Right renal pelvis (tissue), 4 donors: ENCODE measurements at regions not wholly inside any gene's neighbourhood (a gene's known extent, or its start where the extent isn't known, plus 50 kb on each side); places are given as distances from the start of the nearest gene placed in this dataset.

Experiments used
- DNase-seq, 4 donors: peaks; one replicate each; pipeline ENCODE4 v3.0.0-alpha.2; 2013; ENCODE audit warnings: low read depth in 4 of 4, low spot score in 3 of 4, missing footprints in 1 of 4

- no peak for DNase-seq
Measured at GRCh38 chr1:80894921-80895320, 905.8 kb upstream of the ADGRL2 start.

- no peak for DNase-seq
Measured at GRCh38 chr1:80893115-80893514, 907.6 kb upstream of the ADGRL2 start.

GRCh38 chr1:80892539-80892938 is 908.2 kb upstream of the ADGRL2 start:
- no peak for DNase-seq

- no peak for DNase-seq
Measured at GRCh38 chr1:80891871-80892270, 908.9 kb upstream of the ADGRL2 start.

GRCh38 chr1:80882553-80882952 is 918.2 kb upstream of the ADGRL2 start:
- DNase-seq, result no peak

- no peak for DNase-seq
Measured at GRCh38 chr1:80878343-80878742, 922.4 kb upstream of the ADGRL2 start.

GRCh38 chr1:80876035-80876434 is 924.7 kb upstream of the ADGRL2 start:
- DNase-seq, result no peak

- no peak for DNase-seq
Measured at GRCh38 chr1:80869299-80869698, 931.4 kb upstream of the ADGRL2 start.

- DNase-seq, result no peak
Measured at GRCh38 chr1:80847904-80848303, 952.8 kb upstream of the ADGRL2 start.

GRCh38 chr1:80846966-80847365 is 953.8 kb upstream of the ADGRL2 start:
- DNase-seq, result no peak

GRCh38 chr1:80842796-80843195 is 957.9 kb upstream of the ADGRL2 start:
- no peak for DNase-seq

GRCh38 chr1:80841261-80841660 is 959.5 kb upstream of the ADGRL2 start:
- no peak for DNase-seq

GRCh38 chr1:80837066-80837465 is 963.7 kb upstream of the ADGRL2 start:
- no peak for DNase-seq

GRCh38 chr1:80836505-80836904 is 964.2 kb upstream of the ADGRL2 start:
- no peak for DNase-seq

GRCh38 chr1:80827666-80828065 is 973.1 kb upstream of the ADGRL2 start:
- no peak for DNase-seq

- no peak for DNase-seq
Measured at GRCh38 chr1:80825067-80825466, 975.7 kb upstream of the ADGRL2 start.

GRCh38 chr1:80818211-80818610 is 982.5 kb upstream of the ADGRL2 start:
- peak in 1 of 4 donors; percentile 0 for DNase-seq

- no peak for DNase-seq
Measured at GRCh38 chr1:80807981-80808380, 992.8 kb upstream of the ADGRL2 start.

- DNase-seq, result no peak
Measured at GRCh38 chr1:80806431-80806830, 994.3 kb upstream of the ADGRL2 start.

GRCh38 chr1:80801695-80802094 is 999.0 kb upstream of the ADGRL2 start:
- no peak for DNase-seq

GRCh38 chr1:80799457-80799856 is 1001.3 kb upstream of the ADGRL2 start:
- no peak for DNase-seq

- DNase-seq, result no peak
Measured at GRCh38 chr1:80779275-80779674, 1021.5 kb upstream of the ADGRL2 start.

GRCh38 chr1:80778094-80778840 is 1022.5 kb upstream of the ADGRL2 start:
- DNase-seq, result no peak
